ENCODE measurements at regions not wholly inside any gene's neighbourhood (a gene's known extent, or its start where the extent isn't known, plus 50 kb on each side); places are given as distances from the start of the nearest gene placed in this dataset.

DNA sequence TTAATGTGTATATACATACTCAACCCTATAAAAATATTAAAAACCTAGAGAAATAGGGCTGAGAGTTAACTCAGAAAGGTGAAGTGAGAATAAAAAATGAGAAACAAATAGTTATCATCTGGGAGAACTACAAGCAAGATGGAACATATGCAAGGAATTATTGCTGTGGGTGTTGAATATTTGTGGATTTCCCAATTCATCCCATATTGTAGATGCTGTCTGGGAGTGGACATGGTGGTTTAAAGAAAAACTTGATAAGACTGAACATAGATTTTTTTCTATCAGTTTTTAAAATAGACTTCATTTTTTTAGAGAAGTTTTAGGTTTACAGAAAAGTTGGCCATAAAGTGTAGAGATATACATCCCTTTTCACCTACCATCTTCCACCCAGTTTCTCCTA lies 263.5 kb downstream of the SPATA31D1 start:
- no peak for TF ChIP-seq POLR2A (IDR thresholded peaks at IDR 0.05)
- TF ChIP-seq, protein P1, sequence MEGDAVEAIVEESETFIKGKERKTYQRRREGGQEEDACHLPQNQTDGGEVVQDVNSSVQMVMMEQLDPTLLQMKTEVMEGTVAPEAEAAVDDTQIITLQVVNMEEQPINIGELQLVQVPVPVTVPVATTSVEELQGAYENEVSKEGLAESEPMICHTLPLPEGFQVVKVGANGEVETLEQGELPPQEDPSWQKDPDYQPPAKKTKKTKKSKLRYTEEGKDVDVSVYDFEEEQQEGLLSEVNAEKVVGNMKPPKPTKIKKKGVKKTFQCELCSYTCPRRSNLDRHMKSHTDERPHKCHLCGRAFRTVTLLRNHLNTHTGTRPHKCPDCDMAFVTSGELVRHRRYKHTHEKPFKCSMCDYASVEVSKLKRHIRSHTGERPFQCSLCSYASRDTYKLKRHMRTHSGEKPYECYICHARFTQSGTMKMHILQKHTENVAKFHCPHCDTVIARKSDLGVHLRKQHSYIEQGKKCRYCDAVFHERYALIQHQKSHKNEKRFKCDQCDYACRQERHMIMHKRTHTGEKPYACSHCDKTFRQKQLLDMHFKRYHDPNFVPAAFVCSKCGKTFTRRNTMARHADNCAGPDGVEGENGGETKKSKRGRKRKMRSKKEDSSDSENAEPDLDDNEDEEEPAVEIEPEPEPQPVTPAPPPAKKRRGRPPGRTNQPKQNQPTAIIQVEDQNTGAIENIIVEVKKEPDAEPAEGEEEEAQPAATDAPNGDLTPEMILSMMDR (IDR thresholded peaks at IDR 0.05), result no peak
- no peak for TF ChIP-seq EP300 (IDR thresholded peaks at IDR 0.05)
- no peak for TF ChIP-seq POLR2AphosphoS5 (IDR thresholded peaks at IDR 0.05)

Measured in suprapubic skin (tissue), 4 donors.